NB4 (cell line): ENCODE measurements at regions not wholly inside any gene's neighbourhood (a gene's known extent, or its start where the extent isn't known, plus 50 kb on each side); places are given as distances from the start of the nearest gene placed in this dataset.

Experiments used
- DNase-seq: peaks from one replicate; pipeline ENCODE4 v3.0.0; 2010; ENCODE audit warnings: low read depth
- H3K4me3 ChIP-seq: one replicate; pipeline ENCODE4 v1.5.1; 2011; ENCODE audit warnings: mild to moderate bottlenecking, low read depth, low read length, moderate library complexity
- CTCF ChIP-seq: IDR thresholded peaks from one replicate; pipeline ENCODE4 v1.5.1; 2012; ENCODE audit warnings: low read depth, low read length
- MAX ChIP-seq: IDR thresholded peaks from 2 replicates; pipeline ENCODE4 v1.6.1; 2011; ENCODE audit warnings: low read depth, low read length
- MYC ChIP-seq: IDR thresholded peaks from 2 replicates; pipeline ENCODE4 v1.6.1; 2011; ENCODE audit warnings: low read depth, low read length
- POLR2A ChIP-seq: IDR thresholded peaks from 2 replicates; pipeline ENCODE4 v1.6.1; 2011; ENCODE audit warnings: mild to moderate bottlenecking; ENCODE audit not compliant: insufficient read length; ENCODE audit errors: extremely low read depth

GRCh38 chr1:39131940-39132339, 72.6 kb upstream of the MACF1 start:
- no peak for DNase-seq
- TF ChIP-seq MYC: no peak
- TF ChIP-seq CTCF: no peak
- TF ChIP-seq POLR2A: no peak
- TF ChIP-seq MAX: no peak
- no peak overlapping the region for H3K4me3 ChIP-seq

- DNase-seq: no peak
- H3K4me3 ChIP-seq: no peak overlapping the region
These were observed 71.8 kb upstream of the MACF1 start for GRCh38 chr1:39132505-39133339.

GRCh38 chr1:39133340-39133684, 71.2 kb upstream of the MACF1 start:
- no peak for DNase-seq
- H3K4me3 ChIP-seq: no peak overlapping the region
- TF ChIP-seq MAX (no peak), POLR2A (no peak), MYC (no peak), CTCF (no peak)

More at GRCh38 chr1:39132505-39133339, 71.8 kb upstream of the MACF1 start:
- TF ChIP-seq POLR2A (no peak), CTCF (no peak), MAX (no peak), MYC (no peak)

GRCh38 chr1:39134768-39135333, 69.6 kb upstream of the MACF1 start:
- DNase-seq: no peak
- TF ChIP-seq MAX (no peak), POLR2A (no peak), CTCF (no peak), MYC (no peak)
- no peak overlapping the region for H3K4me3 ChIP-seq

- no peak overlapping the region for H3K4me3 ChIP-seq
- TF ChIP-seq CTCF (no peak), MYC (no peak), POLR2A (no peak), MAX (no peak)
- DNase-seq: no peak
These were observed 67.9 kb upstream of the MACF1 start for GRCh38 chr1:39136638-39137037.
